MCF 10A (cell line): ENCODE measurements at regions not wholly inside any gene's neighbourhood (a gene's known extent, or its start where the extent isn't known, plus 50 kb on each side); places are given as distances from the start of the nearest gene placed in this dataset.

Experiments used
- BruUV-seq: library from RNA; stranded (reverse); fragments of 400-500 nt; replicated peaks from 2 replicates; lab custom pipeline; 2021; lab: Mats Ljungman, UMichigan
- CTCF ChIA-PET: fragments of 300-600 bp; sonication (Branson Sonifier 250); formaldehyde crosslinking; extraction: SDS; loops from one replicate; lab custom pipeline; 2021; ENCODE audit warnings: antibody characterized with exemption, inconsistent platforms; lab: Yijun Ruan, JAX
- POLR2A ChIA-PET: fragments of 300-600, 350-650 bp; sonication (Branson Sonifier 250); formaldehyde crosslinking; extraction: SDS; loops from one replicate; lab custom pipeline; 2020; ENCODE audit warnings: antibody characterized with exemption, inconsistent platforms; lab: Yijun Ruan, JAX
- DNase-seq: peaks from one replicate; pipeline ENCODE4 v3.0.0-alpha.2; 2018; ENCODE audit not compliant: unreplicated experiment
- H3K27ac Mint-ChIP-seq: one replicate; pipeline ENCODE4 v1.8.0; 2022; ENCODE audit warnings: mild to moderate bottlenecking, low read depth, mixed read lengths; ENCODE audit not compliant: unreplicated experiment
- H3K27me3 Mint-ChIP-seq: one replicate; pipeline ENCODE4 v1.8.0; 2022; ENCODE audit warnings: mixed read lengths; ENCODE audit not compliant: insufficient read depth, unreplicated experiment
- H3K36me3 Mint-ChIP-seq: one replicate; pipeline ENCODE4 v1.8.0; 2022; ENCODE audit warnings: mild to moderate bottlenecking, moderate library complexity, mixed read lengths; ENCODE audit not compliant: insufficient read depth, unreplicated experiment
- H3K4me1 Mint-ChIP-seq: one replicate; pipeline ENCODE4 v1.8.0; 2022; ENCODE audit warnings: mixed read lengths; ENCODE audit not compliant: insufficient read depth, unreplicated experiment
- H3K4me3 Mint-ChIP-seq: one replicate; pipeline ENCODE4 v1.8.0; 2022; ENCODE audit warnings: mild to moderate bottlenecking, moderate library complexity, mixed read lengths; ENCODE audit not compliant: unreplicated experiment
- H3K9me3 Mint-ChIP-seq: one replicate; pipeline ENCODE4 v1.8.0; 2022; ENCODE audit warnings: mixed read lengths; ENCODE audit not compliant: unreplicated experiment
- intact Hi-C: fragments of 100-400 bp; cut with micrococcal nuclease; formaldehyde crosslinking; loops from 2 replicates; pipeline ENCODE4 v1.14.1; 2022
- TF ChIP-seq, protein P1 (sequence below): fragments of 200-600 bp; IDR thresholded peaks from one replicate; pipeline ENCODE4 v1.8.0; 2022; ENCODE audit warnings: antibody characterized with exemption, mild to moderate bottlenecking; ENCODE audit not compliant: unreplicated experiment

DNA sequence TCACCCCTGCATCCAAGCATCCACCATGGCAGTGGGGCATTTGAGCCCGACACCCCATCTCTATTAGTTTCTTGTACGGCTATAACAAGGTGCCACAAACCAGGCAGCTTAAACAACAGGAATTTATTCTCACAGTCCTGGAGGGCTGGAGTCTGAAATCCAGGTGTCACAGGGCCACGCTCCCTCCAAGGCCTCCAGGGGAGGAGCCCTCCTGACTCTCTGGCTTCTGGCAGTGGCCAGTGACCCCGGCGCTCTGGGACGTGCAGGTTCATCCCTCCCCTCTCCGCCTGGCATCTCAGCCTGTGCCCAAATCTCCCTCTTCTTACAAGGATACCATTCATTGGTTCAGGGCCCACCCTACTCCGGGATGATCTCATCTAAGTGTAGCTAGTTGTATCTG, 394.5 kb upstream of the IRX1 start:
- DNase-seq, result no peak
- TF ChIP-seq, protein P1, sequence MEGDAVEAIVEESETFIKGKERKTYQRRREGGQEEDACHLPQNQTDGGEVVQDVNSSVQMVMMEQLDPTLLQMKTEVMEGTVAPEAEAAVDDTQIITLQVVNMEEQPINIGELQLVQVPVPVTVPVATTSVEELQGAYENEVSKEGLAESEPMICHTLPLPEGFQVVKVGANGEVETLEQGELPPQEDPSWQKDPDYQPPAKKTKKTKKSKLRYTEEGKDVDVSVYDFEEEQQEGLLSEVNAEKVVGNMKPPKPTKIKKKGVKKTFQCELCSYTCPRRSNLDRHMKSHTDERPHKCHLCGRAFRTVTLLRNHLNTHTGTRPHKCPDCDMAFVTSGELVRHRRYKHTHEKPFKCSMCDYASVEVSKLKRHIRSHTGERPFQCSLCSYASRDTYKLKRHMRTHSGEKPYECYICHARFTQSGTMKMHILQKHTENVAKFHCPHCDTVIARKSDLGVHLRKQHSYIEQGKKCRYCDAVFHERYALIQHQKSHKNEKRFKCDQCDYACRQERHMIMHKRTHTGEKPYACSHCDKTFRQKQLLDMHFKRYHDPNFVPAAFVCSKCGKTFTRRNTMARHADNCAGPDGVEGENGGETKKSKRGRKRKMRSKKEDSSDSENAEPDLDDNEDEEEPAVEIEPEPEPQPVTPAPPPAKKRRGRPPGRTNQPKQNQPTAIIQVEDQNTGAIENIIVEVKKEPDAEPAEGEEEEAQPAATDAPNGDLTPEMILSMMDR, result no peak
- no peaks in the 10 kb centered on the region for H3K36me3 Mint-ChIP-seq
- no peak overlapping the region for H3K27ac Mint-ChIP-seq
- H3K27me3 Mint-ChIP-seq, result no peaks in the 10 kb centered on the region
- H3K4me3 Mint-ChIP-seq, result no peak overlapping the region
- peaks cover 24% of the 10 kb centered on the region for H3K9me3 Mint-ChIP-seq
- ChIA-PET POLR2A (interaction anchor here (0.7 kb wide), 1 partner anchor 625 kb away, joined by 3 read pairs; no protein-coding TSS in a partner anchor), CTCF (no interaction called here)
- BruUV-seq, result no TSS peak
- intact Hi-C loops, result no loop called here
- H3K4me1 Mint-ChIP-seq, result no peaks in the 10 kb centered on the region

DNA sequence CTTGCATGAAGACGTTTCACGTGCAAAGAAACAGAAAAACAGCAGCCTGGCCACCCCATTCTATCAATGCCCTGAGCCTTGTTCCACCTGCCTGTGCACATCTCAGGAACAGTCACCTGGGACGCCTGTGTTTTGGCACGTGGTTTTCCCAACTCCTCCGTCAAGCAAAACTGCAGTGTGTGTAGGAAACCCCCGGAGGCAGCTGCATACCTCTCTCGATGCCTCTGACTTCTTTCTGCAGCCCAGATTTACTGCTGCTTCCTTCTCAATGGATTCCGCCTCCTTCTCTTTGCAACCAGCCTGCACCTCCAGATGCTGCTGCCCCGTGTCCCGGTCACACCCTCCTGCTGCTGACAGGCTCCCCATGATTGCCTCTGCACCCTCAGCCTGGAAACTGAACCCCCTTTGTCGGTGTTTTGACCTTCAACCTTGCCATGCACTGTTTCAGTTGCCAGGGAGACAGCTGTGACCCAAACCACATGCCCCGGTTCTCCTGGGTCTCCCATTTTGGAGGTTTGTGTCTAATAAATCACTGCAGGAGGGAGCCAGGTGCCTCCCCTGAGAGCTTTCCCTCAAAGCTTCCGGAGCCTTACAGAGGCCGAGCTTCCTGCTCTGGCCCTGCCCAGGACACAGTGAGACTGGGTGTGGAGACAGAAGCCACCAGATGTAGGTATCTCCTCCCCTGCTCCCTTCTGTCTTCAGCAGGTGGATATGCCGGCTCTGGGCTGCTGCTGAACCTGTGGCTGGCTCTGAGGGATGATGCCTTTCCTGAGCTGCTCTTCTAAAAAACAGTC, 395.5 kb upstream of the IRX1 start:
- intact Hi-C loops, result no loop called here

DNA sequence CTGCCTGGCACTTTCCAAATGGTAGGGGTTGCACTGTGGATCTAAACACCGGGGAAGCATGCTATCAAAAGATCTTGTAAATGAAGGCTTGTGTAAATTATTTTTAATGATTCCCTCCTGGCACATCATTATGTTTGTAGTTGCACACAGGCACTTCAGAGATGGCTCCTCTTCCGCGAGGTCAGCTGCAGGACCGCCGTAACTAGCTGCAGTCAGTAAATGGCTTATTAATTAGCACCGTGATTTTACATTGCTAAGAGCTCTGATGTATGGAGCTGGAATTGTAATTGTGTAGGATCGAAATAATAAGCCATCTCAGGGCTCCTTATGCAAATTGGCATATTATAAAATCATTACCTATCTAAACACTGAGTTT, 397.6 kb upstream of the IRX1 start:
- TF ChIP-seq, protein P1, result no peak
- H3K4me3 Mint-ChIP-seq, result no peak overlapping the region
- intact Hi-C loops, result no loop called here

More for the DNA sequence above, 395.5 kb upstream of the IRX1 start:
- no peak overlapping the region for H3K27ac Mint-ChIP-seq
- H3K9me3 Mint-ChIP-seq, result peaks cover 17% of the 10 kb centered on the region
- H3K27me3 Mint-ChIP-seq, result no peaks in the 10 kb centered on the region
- ChIA-PET POLR2A (no interaction called here), CTCF (no interaction called here)
- H3K4me3 Mint-ChIP-seq, result no peak overlapping the region
- TF ChIP-seq, protein P1, result no peak
- no peaks in the 10 kb centered on the region for H3K4me1 Mint-ChIP-seq
- no peak for DNase-seq
- BruUV-seq, result no TSS peak
- H3K36me3 Mint-ChIP-seq, result no peaks in the 10 kb centered on the region

DNA sequence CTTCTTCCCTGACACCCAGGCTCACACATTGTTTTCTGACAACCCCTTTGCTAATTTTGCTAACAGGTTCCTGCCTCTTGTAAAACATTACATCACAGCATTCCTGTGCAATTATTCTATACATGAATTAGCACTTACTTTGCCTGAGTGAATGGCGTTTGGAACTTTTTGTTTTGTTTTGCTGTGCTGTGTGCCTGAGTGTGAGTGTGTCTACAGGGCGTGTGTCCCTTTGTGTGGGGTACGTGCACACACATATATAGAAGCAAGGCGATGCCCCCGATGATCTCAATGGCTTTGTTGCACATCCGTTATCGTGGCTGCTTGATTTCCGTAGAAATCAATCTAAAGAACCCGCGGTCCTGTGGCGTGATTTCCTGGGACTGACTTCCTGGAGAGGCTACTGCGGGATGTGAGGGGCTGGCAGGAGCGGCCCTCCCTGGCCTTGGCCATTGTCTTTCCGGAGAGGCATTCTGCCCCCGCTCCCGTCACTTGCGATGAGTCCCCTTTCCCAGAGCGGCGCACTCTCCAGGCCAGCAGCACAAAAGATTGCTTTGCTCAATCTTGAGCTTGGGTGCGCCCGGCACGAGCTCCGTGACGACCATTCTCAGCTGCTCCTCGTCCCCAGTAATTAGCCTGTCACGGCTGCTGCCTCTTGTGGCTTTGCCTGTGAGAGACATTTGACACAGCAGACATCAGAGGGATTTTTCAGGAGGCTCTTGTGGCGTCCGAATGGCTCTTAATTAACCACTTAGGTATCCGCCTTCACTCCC, 398.1 kb upstream of the IRX1 start:
- Mint-ChIP-seq H3K9me3 (no peaks in the 10 kb centered on the region), H3K36me3 (no peaks in the 10 kb centered on the region), H3K27ac (no peak overlapping the region), H3K4me3 (no peak overlapping the region), H3K4me1 (no peaks in the 10 kb centered on the region), H3K27me3 (no peaks in the 10 kb centered on the region)
- POLR2A ChIA-PET, result interaction anchor here (0.6 kb wide), 1 partner anchor 37 kb away, joined by 3 read pairs; no protein-coding TSS in a partner anchor
- TF ChIP-seq, protein P1, result no peak
- BruUV-seq, result no TSS peak
- CTCF ChIA-PET, result no interaction called here
- intact Hi-C loops, result no loop called here
- DNase-seq, result no peak

More for the DNA sequence above, 397.6 kb upstream of the IRX1 start:
- DNase-seq, result no peak
- ChIA-PET POLR2A (no interaction called here), CTCF (no interaction called here)
- H3K4me1 Mint-ChIP-seq, result no peaks in the 10 kb centered on the region
- H3K36me3 Mint-ChIP-seq, result no peaks in the 10 kb centered on the region
- peaks cover 5% of the 10 kb centered on the region for H3K9me3 Mint-ChIP-seq
- no peak overlapping the region for H3K27ac Mint-ChIP-seq
- no TSS peak for BruUV-seq
- H3K27me3 Mint-ChIP-seq, result no peaks in the 10 kb centered on the region
